ENCODE measurements at regions not wholly inside any gene's neighbourhood (a gene's known extent, or its start where the extent isn't known, plus 50 kb on each side); places are given as distances from the start of the nearest gene placed in this dataset.

DNA sequence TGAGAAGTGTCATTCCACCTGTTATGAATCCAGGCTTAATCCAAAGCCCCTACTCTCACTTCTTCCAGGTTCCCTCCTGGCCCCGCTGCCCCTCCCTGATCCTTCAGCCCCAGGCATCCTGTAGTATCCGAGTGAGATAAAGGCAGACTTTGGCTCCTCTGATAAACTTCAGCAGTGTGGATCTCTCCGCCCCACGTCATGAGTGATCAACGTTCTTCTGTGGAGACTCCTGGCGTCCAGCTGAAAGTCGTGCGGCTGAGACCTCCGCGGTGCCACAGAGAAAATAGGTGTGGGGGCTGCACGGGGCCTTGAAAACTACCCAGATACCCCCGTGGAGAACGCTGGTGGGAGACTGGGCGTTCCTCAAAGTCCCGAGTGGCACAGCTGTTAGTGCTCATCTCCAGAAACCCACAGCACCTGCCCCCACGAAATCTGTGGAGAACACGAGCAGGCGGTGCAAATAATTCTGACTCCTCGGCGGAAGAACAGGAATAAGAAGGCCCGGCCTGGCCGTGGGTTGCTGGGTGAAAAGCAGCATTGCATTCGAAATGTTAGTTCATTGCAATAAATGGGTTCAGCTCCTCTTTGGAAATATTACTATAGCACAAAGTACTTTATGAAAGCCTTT is 180.0 kb upstream of the RGS6 start:
- Mint-ChIP-seq H3K27ac (no peak overlapping the region; a peak in 1 of 7 replicates), H3K36me3 (ENCODE audit: insufficient read depth in 1 of 3, low read depth in 3 of 3) (peaks cover 13 to 15% (median 13%) of the 10 kb centered on the region in 3 experiments), H3K4me3 (no peak overlapping the region), H3K27me3 (ENCODE audit: low read depth) (peaks cover 8% of the 10 kb centered on the region), H3K4me1 (peaks cover 23 to 24% of the 10 kb centered on the region in 2 experiments), H3K9me3 (peaks cover 19 to 20% of the 10 kb centered on the region in 2 experiments)
- Histone ChIP-seq H2AK5ac (ENCODE audit: insufficient read length, low read length) (no peak overlapping the region), H3K27me3 (ENCODE audit: insufficient read depth, low read length) (no peaks in the 10 kb centered on the region), H3K4ac (ENCODE audit: low read depth, low read length) (no peak overlapping the region), H3K79me1 (ENCODE audit: insufficient read depth, low read depth, low read length, poor library complexity, severe bottlenecking) (no peaks in the 10 kb centered on the region), H4K5ac (ENCODE audit: insufficient read length, low read depth, low read length) (no peak overlapping the region), H3K4me1 (ENCODE audit: insufficient read depth, low read length) (no peaks in the 10 kb centered on the region), H2AFZ (ENCODE audit: low read length) (no peak overlapping the region), H2BK15ac (ENCODE audit: low read depth, low read length) (no peak overlapping the region), H3K23me2 (ENCODE audit: insufficient read length, low read depth, low read length, poor library complexity, severe bottlenecking) (no peaks in the 10 kb centered on the region), H3K56ac (ENCODE audit: insufficient read length, low read depth, low read length) (no peak overlapping the region), H3K9me3 (ENCODE audit: control insufficient read depth, low read depth, low read length) (no peaks in the 10 kb centered on the region), H2BK12ac (ENCODE audit: insufficient read length, low read depth, low read length) (no peak overlapping the region), H4K20me1 (ENCODE audit: control insufficient read depth, insufficient read depth, insufficient read length) (no peaks in the 10 kb centered on the region), H3K4me2 (ENCODE audit: insufficient read depth, insufficient read length, low read length) (no peak overlapping the region), H3K79me2 (ENCODE audit: insufficient read depth, low read length) (no peaks in the 10 kb centered on the region), H2BK5ac (ENCODE audit: insufficient read length, low read length) (no peak overlapping the region), H3K23ac (ENCODE audit: insufficient read length, low read depth, low read length) (no peak overlapping the region), H4K91ac (ENCODE audit: insufficient read length, low read depth, low read length) (no peak overlapping the region), H3K18ac (ENCODE audit: insufficient read length, low read depth, low read length) (no peak overlapping the region), H3K14ac (ENCODE audit: insufficient read depth, low read length) (no peak overlapping the region; the same call in 1 of the 2 replicates), H3K27ac (ENCODE audit: insufficient read length, low read depth, low read length) (no peak overlapping the region), H4K8ac (replicated peaks; ENCODE audit: insufficient read length, low read depth, low read length) (no peak overlapping the region), H3T11ph (ENCODE audit: low read length) (no peak overlapping the region), H2BK120ac (ENCODE audit: low read depth, low read length, poor library complexity, severe bottlenecking) (no peak overlapping the region), H2BK20ac (ENCODE audit: low read depth, low read length, poor library complexity, severe bottlenecking) (no peak overlapping the region), H3K9ac (ENCODE audit: extremely low read depth, insufficient read length, low read length) (no peak overlapping the region)
- no peak for DNase-seq
- WGBS (ENCODE audit: extremely low coverage, insufficient read length, low lambda C conversion rate) = no CpG with 5 or more reads among the region's 23 CpGs
- TF ChIP-seq, protein P1, sequence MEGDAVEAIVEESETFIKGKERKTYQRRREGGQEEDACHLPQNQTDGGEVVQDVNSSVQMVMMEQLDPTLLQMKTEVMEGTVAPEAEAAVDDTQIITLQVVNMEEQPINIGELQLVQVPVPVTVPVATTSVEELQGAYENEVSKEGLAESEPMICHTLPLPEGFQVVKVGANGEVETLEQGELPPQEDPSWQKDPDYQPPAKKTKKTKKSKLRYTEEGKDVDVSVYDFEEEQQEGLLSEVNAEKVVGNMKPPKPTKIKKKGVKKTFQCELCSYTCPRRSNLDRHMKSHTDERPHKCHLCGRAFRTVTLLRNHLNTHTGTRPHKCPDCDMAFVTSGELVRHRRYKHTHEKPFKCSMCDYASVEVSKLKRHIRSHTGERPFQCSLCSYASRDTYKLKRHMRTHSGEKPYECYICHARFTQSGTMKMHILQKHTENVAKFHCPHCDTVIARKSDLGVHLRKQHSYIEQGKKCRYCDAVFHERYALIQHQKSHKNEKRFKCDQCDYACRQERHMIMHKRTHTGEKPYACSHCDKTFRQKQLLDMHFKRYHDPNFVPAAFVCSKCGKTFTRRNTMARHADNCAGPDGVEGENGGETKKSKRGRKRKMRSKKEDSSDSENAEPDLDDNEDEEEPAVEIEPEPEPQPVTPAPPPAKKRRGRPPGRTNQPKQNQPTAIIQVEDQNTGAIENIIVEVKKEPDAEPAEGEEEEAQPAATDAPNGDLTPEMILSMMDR (conservative IDR thresholded peaks at IDR 0.05) = no peak
